Fibroblast of skin of abdomen (primary cell): ENCODE measurements at regions not wholly inside any gene's neighbourhood (a gene's known extent, or its start where the extent isn't known, plus 50 kb on each side); places are given as distances from the start of the nearest gene placed in this dataset.
A peak's percentile ranks its signal among the peaks of the same experiment; 100 is the strongest.
"Not testable (repeated sequence)": the region's sequence is repeated elsewhere in the genome, so short reads cannot be mapped to it uniquely, and the experiment has no call there.

ENCODE experiments used
- DNase-seq: peaks from one replicate; pipeline ENCODE4 v3.0.0-alpha.2; 2013

- DNase-seq, result no peak
These were observed 251.9 kb downstream of the SOD2 start for GRCh38 chr6:159440911-159441703.

- DNase-seq, result no peak
These were observed 252.7 kb downstream of the SOD2 start for GRCh38 chr6:159440349-159440748.

GRCh38 chr6:159439651-159440050 lies 253.4 kb downstream of the SOD2 start:
- no peak for DNase-seq

- no peak for DNase-seq
These were observed 254.9 kb downstream of the SOD2 start for GRCh38 chr6:159438106-159438505.

GRCh38 chr6:159436581-159436980 lies 256.5 kb downstream of the SOD2 start:
- no peak for DNase-seq

GRCh38 chr6:159435701-159436100 lies 257.3 kb downstream of the SOD2 start:
- no peak for DNase-seq

- DNase-seq, result no peak
These were observed 258.6 kb downstream of the SOD2 start for GRCh38 chr6:159434410-159434809.

- DNase-seq, result no peak
These were observed 259.5 kb downstream of the SOD2 start for GRCh38 chr6:159433550-159433949.

GRCh38 chr6:159431750-159432149 lies 261.3 kb downstream of the SOD2 start:
- DNase-seq, result no peak

- DNase-seq, result no peak
These were observed 261.1 kb downstream of the FNDC1 start for GRCh38 chr6:159430323-159430722.

- DNase-seq, result no peak
These were observed 260.2 kb downstream of the FNDC1 start for GRCh38 chr6:159429433-159429832.

- no peak for DNase-seq
These were observed 258.6 kb downstream of the FNDC1 start for GRCh38 chr6:159427771-159428170.

GRCh38 chr6:159427335-159427734 lies 258.1 kb downstream of the FNDC1 start:
- DNase-seq, result no peak

GRCh38 chr6:159425421-159425820 lies 256.2 kb downstream of the FNDC1 start:
- no peak for DNase-seq

- peak; percentile 14 for DNase-seq
These were observed 253.1 kb downstream of the FNDC1 start for GRCh38 chr6:159422041-159422984.

- DNase-seq, result no peak
These were observed 252.4 kb downstream of the FNDC1 start for GRCh38 chr6:159421586-159421985.

- DNase-seq, result no peak
These were observed 249.8 kb downstream of the FNDC1 start for GRCh38 chr6:159418997-159419396.

GRCh38 chr6:159416891-159417560 lies 247.8 kb downstream of the FNDC1 start:
- DNase-seq, result no peak

GRCh38 chr6:159415540-159415939 lies 246.3 kb downstream of the FNDC1 start:
- no peak for DNase-seq

GRCh38 chr6:159414711-159415110 lies 245.5 kb downstream of the FNDC1 start:
- DNase-seq, result no peak

GRCh38 chr6:159407211-159407780 lies 238.1 kb downstream of the FNDC1 start:
- DNase-seq, result not testable (repeated sequence)

GRCh38 chr6:159404296-159404695 lies 235.1 kb downstream of the FNDC1 start:
- DNase-seq, result no peak

GRCh38 chr6:159400826-159401225 lies 231.6 kb downstream of the FNDC1 start:
- DNase-seq, result no peak
